HEK293 (cell line): ENCODE measurements at regions not wholly inside any gene's neighbourhood (a gene's known extent, or its start where the extent isn't known, plus 50 kb on each side); places are given as distances from the start of the nearest gene placed in this dataset.

Experiments
- CTCF ChIA-PET: fragments of 350-600 bp; formaldehyde crosslinking; extraction: SDS; loops from one replicate; lab custom pipeline; 2021; ENCODE audit warnings: antibody characterized with exemption; lab: Yijun Ruan, JAX
- POLR2A ChIA-PET: fragments of 300-600 bp; formaldehyde crosslinking; extraction: SDS; loops from one replicate; lab custom pipeline; 2020; ENCODE audit warnings: antibody characterized with exemption, inconsistent platforms; lab: Yijun Ruan, JAX
- H3K27ac ChIP-seq: fragments of 200-500 bp; sonication (Bioruptor generic); 2 replicates; pipeline ENCODE4 v1.5.1; 2014; ENCODE audit warnings: low read depth, low read length, control low read depth, inconsistent platforms; ENCODE audit errors: extremely low read depth
- H3K36me3 ChIP-seq, 2 experiments: fragments of 200-500 bp in 1 of 2; sonication (Bioruptor generic) in 1 of 2; 1 replicate in 1 of 2; 2 replicates in 1 of 2; pipeline ENCODE4 v1.5.1; 2014 to 2017; ENCODE audit warnings: inconsistent platforms in 2 of 2, low read length in 2 of 2; ENCODE audit not compliant: control insufficient read depth in 2 of 2, insufficient read depth in 1 of 2
- H3K4me1 ChIP-seq: fragments of 200-500 bp; sonication (Bioruptor generic); 2 replicates; pipeline ENCODE4 v1.5.1; 2014; ENCODE audit warnings: mild to moderate bottlenecking, low read length, inconsistent platforms; ENCODE audit not compliant: control insufficient read depth, insufficient read depth
- H3K4me3 ChIP-seq: 2 replicates; pipeline ENCODE4 v1.5.1; 2011; ENCODE audit warnings: low read depth, mild to moderate bottlenecking, control low read depth, low read length, moderate library complexity
- H3K9me3 ChIP-seq: fragments of 200-500 bp; sonication (Bioruptor generic); 2 replicates; pipeline ENCODE4 v1.5.1; 2014; ENCODE audit warnings: low read depth, low read length, inconsistent platforms; ENCODE audit not compliant: control insufficient read depth, insufficient read depth
- FEZF1 ChIP-seq: fragments of 450-650 bp; formaldehyde crosslinking; IDR thresholded peaks from 2 replicates; pipeline ENCODE4 v1.5.1; 2016; ENCODE audit warnings: missing biosample characterization, missing genetic modification characterization
- IKZF3 ChIP-seq: fragments of 450-650 bp; IDR thresholded peaks from 2 replicates; pipeline ENCODE4 v1.5.0; 2018; ENCODE audit warnings: missing biosample characterization, mild to moderate bottlenecking, missing genetic modification characterization, moderate library complexity
- PRDM6 ChIP-seq: fragments of 450-650 bp; formaldehyde crosslinking; IDR thresholded peaks from 2 replicates; pipeline ENCODE4 v1.5.1; 2017; ENCODE audit warnings: missing biosample characterization, missing genetic modification characterization
- SP3 ChIP-seq: fragments of 450-650 bp; formaldehyde crosslinking; IDR thresholded peaks from 2 replicates; pipeline ENCODE4 v1.5.1; 2016; ENCODE audit warnings: missing biosample characterization, missing genetic modification characterization
- YY2 ChIP-seq: fragments of 450-650 bp; formaldehyde crosslinking; IDR thresholded peaks from 2 replicates; pipeline ENCODE4 v1.5.1; 2016; ENCODE audit warnings: missing biosample characterization, missing genetic modification characterization
- ZBTB11 ChIP-seq: fragments of 450-650 bp; formaldehyde crosslinking; conservative IDR thresholded peaks from 2 replicates; pipeline ENCODE4 v1.5.1; 2016; ENCODE audit warnings: low read depth, missing biosample characterization, missing genetic modification characterization
- ZBTB21 ChIP-seq: fragments of 450-650 bp; formaldehyde crosslinking; IDR thresholded peaks from 2 replicates; pipeline ENCODE4 v1.5.1; 2017; ENCODE audit warnings: missing biosample characterization, missing genetic modification characterization
- ZBTB48 ChIP-seq: fragments of 450-650 bp; formaldehyde crosslinking; IDR thresholded peaks from 2 replicates; pipeline ENCODE4 v1.5.1; 2016; ENCODE audit warnings: missing biosample characterization, missing genetic modification characterization
- ZNF146 ChIP-seq: fragments of 450-650 bp; formaldehyde crosslinking; IDR thresholded peaks from 2 replicates; pipeline ENCODE4 v1.5.1; 2016; ENCODE audit warnings: missing biosample characterization, missing genetic modification characterization
- ZNF175 ChIP-seq: fragments of 450-650 bp; formaldehyde crosslinking; IDR thresholded peaks from 2 replicates; pipeline ENCODE4 v1.5.1; 2016; ENCODE audit warnings: missing biosample characterization, missing genetic modification characterization
- ZNF2 ChIP-seq: fragments of 450-650 bp; formaldehyde crosslinking; IDR thresholded peaks from 2 replicates; pipeline ENCODE4 v1.5.1; 2016; ENCODE audit warnings: missing biosample characterization, missing genetic modification characterization
- ZNF221 ChIP-seq: fragments of 450-650 bp; formaldehyde crosslinking; IDR thresholded peaks from 2 replicates; pipeline ENCODE4 v1.5.1; 2017; ENCODE audit warnings: missing biosample characterization, missing genetic modification characterization, borderline replicate concordance
- ZNF335 ChIP-seq: fragments of 450-650 bp; formaldehyde crosslinking; conservative IDR thresholded peaks from 2 replicates; pipeline ENCODE4 v1.5.1; 2016; ENCODE audit warnings: missing biosample characterization, missing genetic modification characterization
- ZNF341 ChIP-seq: fragments of 450-650 bp; formaldehyde crosslinking; IDR thresholded peaks from 2 replicates; pipeline ENCODE4; 2016; ENCODE audit warnings: low read depth, missing biosample characterization, missing genetic modification characterization
- ZNF426 ChIP-seq: fragments of 450-650 bp; formaldehyde crosslinking; IDR thresholded peaks from 2 replicates; pipeline ENCODE4 v1.5.1; 2017; ENCODE audit warnings: missing biosample characterization, missing genetic modification characterization, mild to moderate bottlenecking, inconsistent platforms, moderate library complexity
- ZNF433 ChIP-seq: fragments of 450-650 bp; formaldehyde crosslinking; IDR thresholded peaks from 2 replicates; pipeline ENCODE4 v1.5.1; 2016; ENCODE audit warnings: missing biosample characterization, missing genetic modification characterization, low read depth
- ZNF521 ChIP-seq: fragments of 450-650 bp; formaldehyde crosslinking; IDR thresholded peaks from 2 replicates; pipeline ENCODE4 v1.5.1; 2017; ENCODE audit warnings: missing biosample characterization, mild to moderate bottlenecking, missing genetic modification characterization
- ZNF555 ChIP-seq: fragments of 450-650 bp; formaldehyde crosslinking; conservative IDR thresholded peaks from 2 replicates; pipeline ENCODE4 v1.5.1; 2017; ENCODE audit warnings: missing biosample characterization, mild to moderate bottlenecking, missing genetic modification characterization, inconsistent platforms
- ZNF571 ChIP-seq: fragments of 450-650 bp; formaldehyde crosslinking; IDR thresholded peaks from 2 replicates; pipeline ENCODE4 v1.5.0; 2017; ENCODE audit warnings: missing biosample characterization, missing genetic modification characterization
- ZNF626 ChIP-seq: fragments of 450-650 bp; sonication (Bioruptor Pico); formaldehyde crosslinking; IDR thresholded peaks from 2 replicates; pipeline ENCODE4 v1.5.1; 2018; ENCODE audit warnings: missing biosample characterization, missing genetic modification characterization, inconsistent platforms
- ZNF654 ChIP-seq: fragments of 450-650 bp; formaldehyde crosslinking; IDR thresholded peaks from 2 replicates; pipeline ENCODE4 v1.5.1; 2016; ENCODE audit warnings: low read depth, missing biosample characterization, missing genetic modification characterization
- ZNF670 ChIP-seq: fragments of 450-650 bp; formaldehyde crosslinking; IDR thresholded peaks from 2 replicates; pipeline ENCODE4 v1.5.1; 2016; ENCODE audit warnings: missing biosample characterization, missing genetic modification characterization, low read depth
- ZNF704 ChIP-seq: fragments of 450-650 bp; formaldehyde crosslinking; IDR thresholded peaks from 2 replicates; pipeline ENCODE4 v1.5.1; 2016; ENCODE audit warnings: missing biosample characterization, missing genetic modification characterization
- ZNF707 ChIP-seq: fragments of 450-650 bp; formaldehyde crosslinking; IDR thresholded peaks from 2 replicates; pipeline ENCODE4 v1.5.1; 2016; ENCODE audit warnings: missing biosample characterization, missing genetic modification characterization
- ZNF76 ChIP-seq: fragments of 450-650 bp; formaldehyde crosslinking; IDR thresholded peaks from 2 replicates; pipeline ENCODE4; 2016; ENCODE audit warnings: low read depth, missing biosample characterization, missing genetic modification characterization, borderline replicate concordance
- ZNF777 ChIP-seq: fragments of 450-650 bp; formaldehyde crosslinking; IDR thresholded peaks from 2 replicates; pipeline ENCODE4 v1.5.1; 2017; ENCODE audit warnings: missing biosample characterization, missing genetic modification characterization, borderline replicate concordance
- ZNF791 ChIP-seq: fragments of 450-650 bp; formaldehyde crosslinking; IDR thresholded peaks from 2 replicates; pipeline ENCODE4 v1.5.1; 2016; ENCODE audit warnings: missing biosample characterization, missing genetic modification characterization
- ZNF830 ChIP-seq: fragments of 450-650 bp; IDR thresholded peaks from 2 replicates; pipeline ENCODE4 v1.5.0; 2018; ENCODE audit warnings: missing biosample characterization, missing genetic modification characterization, low read depth, mild to moderate bottlenecking, moderate library complexity
- ZNF837 ChIP-seq: fragments of 450-650 bp; formaldehyde crosslinking; IDR thresholded peaks from 2 replicates; pipeline ENCODE4 v1.5.1; 2016; ENCODE audit warnings: missing biosample characterization, missing genetic modification characterization
- ZSCAN23 ChIP-seq: fragments of 450-650 bp; formaldehyde crosslinking; IDR thresholded peaks from 2 replicates; pipeline ENCODE4 v1.5.1; 2016; ENCODE audit warnings: missing biosample characterization, missing genetic modification characterization

- H3K9me3 ChIP-seq, result no peaks in the 10 kb centered on the region
- H3K27ac ChIP-seq, result no peak overlapping the region
- H3K36me3 ChIP-seq, result no peaks in the 10 kb centered on the region
- TF ChIP-seq SP3 (no peak), ZNF571 (tag by site-specific recombination) (no peak), ZNF175 (no peak), ZNF555 (no peak), ZNF837 (tag by site-specific recombination) (no peak), FEZF1 (tag by site-specific recombination) (no peak), ZNF433 (tag by site-specific recombination) (no peak), ZNF335 (tag by site-specific recombination) (no peak), ZNF2 (tag by site-specific recombination) (no peak), ZSCAN23 (tag by site-specific recombination) (no peak), ZNF707 (no peak), ZNF426 (tag by site-specific recombination) (no peak), ZNF341 (tag by site-specific recombination) (no peak), ZNF670 (tag by site-specific recombination) (no peak), ZNF221 (tag by site-specific recombination) (no peak)
- no peaks in the 10 kb centered on the region for H3K4me1 ChIP-seq
- POLR2A ChIA-PET, result no interaction called here
- CTCF ChIA-PET, result no interaction called here
- H3K4me3 ChIP-seq, result no peak overlapping the region
Measured at GRCh38 chr2:142504754-142505153, 372.7 kb upstream of the KYNU start.

GRCh38 chr2:142502402-142502801, 371.6 kb upstream of the LRP1B start:
- H3K27ac ChIP-seq, result no peak overlapping the region
- CTCF ChIA-PET, result interaction anchor here (0.9 to 1.2 kb wide), 2 partner anchors 11 to 12 kb away, joined by 3 read pairs; no protein-coding TSS in a partner anchor
- POLR2A ChIA-PET, result no interaction called here
- TF ChIP-seq ZNF146 (tag by site-specific recombination) (no peak), PRDM6 (no peak), ZBTB21 (no peak), IKZF3 (tag by site-specific recombination) (no peak), ZNF626 (tag by site-specific recombination) (no peak), ZNF791 (tag by site-specific recombination) (no peak), ZBTB48 (tag by site-specific recombination) (no peak), ZNF175 (no peak), ZBTB11 (tag by site-specific recombination) (no peak), ZNF704 (tag by site-specific recombination) (no peak), YY2 (tag by site-specific recombination) (no peak), ZNF777 (no peak), ZNF830 (tag by site-specific recombination) (no peak), ZNF76 (tag by site-specific recombination) (no peak), ZNF521 (no peak), ZNF654 (no peak)

More at GRCh38 chr2:142502402-142502801, 371.6 kb upstream of the LRP1B start:
- no peaks in the 10 kb centered on the region for H3K36me3 ChIP-seq
- no peaks in the 10 kb centered on the region for H3K9me3 ChIP-seq
- H3K4me1 ChIP-seq, result no peaks in the 10 kb centered on the region
- H3K4me3 ChIP-seq, result no peak overlapping the region
